ENCODE measurements at regions not wholly inside any gene's neighbourhood (a gene's known extent, or its start where the extent isn't known, plus 50 kb on each side); places are given as distances from the start of the nearest gene placed in this dataset.

GRCh38 chrX:19179389-19179788, 57.1 kb upstream of the ADGRG2 start:
- peaks cover 11% of the 10 kb centered on the region for H3K4me1 Mint-ChIP-seq (ENCODE audit: low read depth)
- no peak overlapping the region for H3K4me3 Mint-ChIP-seq
- H3K27me3 Mint-ChIP-seq (ENCODE audit: insufficient read depth): peaks cover 1% of the 10 kb centered on the region
- TF ChIP-seq, protein P1, sequence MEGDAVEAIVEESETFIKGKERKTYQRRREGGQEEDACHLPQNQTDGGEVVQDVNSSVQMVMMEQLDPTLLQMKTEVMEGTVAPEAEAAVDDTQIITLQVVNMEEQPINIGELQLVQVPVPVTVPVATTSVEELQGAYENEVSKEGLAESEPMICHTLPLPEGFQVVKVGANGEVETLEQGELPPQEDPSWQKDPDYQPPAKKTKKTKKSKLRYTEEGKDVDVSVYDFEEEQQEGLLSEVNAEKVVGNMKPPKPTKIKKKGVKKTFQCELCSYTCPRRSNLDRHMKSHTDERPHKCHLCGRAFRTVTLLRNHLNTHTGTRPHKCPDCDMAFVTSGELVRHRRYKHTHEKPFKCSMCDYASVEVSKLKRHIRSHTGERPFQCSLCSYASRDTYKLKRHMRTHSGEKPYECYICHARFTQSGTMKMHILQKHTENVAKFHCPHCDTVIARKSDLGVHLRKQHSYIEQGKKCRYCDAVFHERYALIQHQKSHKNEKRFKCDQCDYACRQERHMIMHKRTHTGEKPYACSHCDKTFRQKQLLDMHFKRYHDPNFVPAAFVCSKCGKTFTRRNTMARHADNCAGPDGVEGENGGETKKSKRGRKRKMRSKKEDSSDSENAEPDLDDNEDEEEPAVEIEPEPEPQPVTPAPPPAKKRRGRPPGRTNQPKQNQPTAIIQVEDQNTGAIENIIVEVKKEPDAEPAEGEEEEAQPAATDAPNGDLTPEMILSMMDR (IDR thresholded peaks at IDR 0.05): no peak
- no peak overlapping the region for H3K27ac Mint-ChIP-seq
- no peaks in the 10 kb centered on the region for H3K9me3 Mint-ChIP-seq
- H3K36me3 Mint-ChIP-seq (ENCODE audit: low read depth): no peaks in the 10 kb centered on the region
- no peak for DNase-seq

- Mint-ChIP-seq H3K9me3 (no peaks in the 10 kb centered on the region), H3K4me3 (no peak overlapping the region), H3K4me1 (ENCODE audit: low read depth) (no peaks in the 10 kb centered on the region), H3K36me3 (ENCODE audit: low read depth) (no peaks in the 10 kb centered on the region), H3K27ac (no peak overlapping the region), H3K27me3 (ENCODE audit: insufficient read depth) (peaks cover 1% of the 10 kb centered on the region)
- TF ChIP-seq, protein P1 (IDR thresholded peaks at IDR 0.05): no peak
- DNase-seq: no peak
These were observed 59.1 kb upstream of the ADGRG2 start for GRCh38 chrX:19181345-19181744.

DNA sequence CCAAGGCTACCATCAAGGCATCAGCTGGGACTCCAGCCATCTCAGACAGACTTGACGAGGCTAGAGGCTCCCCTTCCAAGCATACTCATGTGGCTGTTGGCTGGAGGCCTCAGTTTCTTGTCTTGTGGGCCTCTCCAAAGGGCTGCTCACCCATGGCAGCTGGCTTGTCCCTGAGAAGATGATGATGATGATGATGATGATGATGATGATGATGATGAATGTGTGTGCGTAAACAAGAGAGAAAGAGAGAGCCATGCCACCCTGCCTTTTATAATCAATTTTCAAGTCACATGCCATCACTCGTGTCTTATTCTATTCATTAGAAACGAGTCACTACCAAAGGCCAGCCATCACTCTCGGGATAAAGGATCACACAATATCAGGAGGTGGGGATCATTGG, 60.5 kb upstream of the ADGRG2 start:
- Mint-ChIP-seq H3K9me3 (no peaks in the 10 kb centered on the region), H3K27me3 (ENCODE audit: insufficient read depth) (peaks cover 1% of the 10 kb centered on the region; the same call in 1 of the 2 replicates), H3K27ac (no peak overlapping the region), H3K4me1 (ENCODE audit: low read depth) (no peaks in the 10 kb centered on the region), H3K36me3 (ENCODE audit: low read depth) (no peaks in the 10 kb centered on the region), H3K4me3 (no peak overlapping the region)
- TF ChIP-seq, protein P1 (IDR thresholded peaks at IDR 0.05): no peak
- DNase-seq: no peak

GRCh38 chrX:19183761-19184477, 61.7 kb upstream of the ADGRG2 start:
- no peaks in the 10 kb centered on the region for H3K9me3 Mint-ChIP-seq
- H3K27me3 Mint-ChIP-seq (ENCODE audit: insufficient read depth): peaks cover 1% of the 10 kb centered on the region; the same call in 1 of the 2 replicates
- no peak overlapping the region for H3K4me3 Mint-ChIP-seq
- no peaks in the 10 kb centered on the region for H3K4me1 Mint-ChIP-seq (ENCODE audit: low read depth)
- no peaks in the 10 kb centered on the region for H3K36me3 Mint-ChIP-seq (ENCODE audit: low read depth)
- TF ChIP-seq, protein P1 (IDR thresholded peaks at IDR 0.05): no peak
- no peak overlapping the region for H3K27ac Mint-ChIP-seq
- DNase-seq: no peak

GRCh38 chrX:19188566-19188965, 66.3 kb upstream of the ADGRG2 start:
- no peaks in the 10 kb centered on the region for H3K4me1 Mint-ChIP-seq (ENCODE audit: low read depth)
- no peak overlapping the region for H3K27ac Mint-ChIP-seq
- no peaks in the 10 kb centered on the region for H3K36me3 Mint-ChIP-seq (ENCODE audit: low read depth)
- H3K4me3 Mint-ChIP-seq: no peak overlapping the region
- no peak for DNase-seq
- no peaks in the 10 kb centered on the region for H3K9me3 Mint-ChIP-seq
- no peaks in the 10 kb centered on the region; the same call in 1 of the 2 replicates for H3K27me3 Mint-ChIP-seq (ENCODE audit: insufficient read depth)
- TF ChIP-seq, protein P1 (IDR thresholded peaks at IDR 0.05): no peak
